NCI-H446 (cell line): ENCODE measurements at regions not wholly inside any gene's neighbourhood (a gene's known extent, or its start where the extent isn't known, plus 50 kb on each side); places are given as distances from the start of the nearest gene placed in this dataset.
"Not testable (repeated sequence)": the region's sequence is repeated elsewhere in the genome, so short reads cannot be mapped to it uniquely, and the experiment has no call there.

ENCODE experiments used
- DNase-seq, 2 experiments: peaks; one replicate each; lab custom pipeline; 2025; lab: John Stamatoyannopoulos, UW

- DNase-seq, result no peak
Measured at GRCh38 chr21:16116798-16117197, 387.0 kb downstream of the USP25 start.

GRCh38 chr21:16117331-16117730 is 387.5 kb downstream of the USP25 start:
- DNase-seq, result no peak

- DNase-seq, result peak; percentile 53 to 62
Measured at GRCh38 chr21:16117851-16118590, 388.2 kb downstream of the USP25 start.

GRCh38 chr21:16124378-16125138 is 394.8 kb downstream of the USP25 start:
- DNase-seq, result peak; percentile 50 to 75

DNA sequence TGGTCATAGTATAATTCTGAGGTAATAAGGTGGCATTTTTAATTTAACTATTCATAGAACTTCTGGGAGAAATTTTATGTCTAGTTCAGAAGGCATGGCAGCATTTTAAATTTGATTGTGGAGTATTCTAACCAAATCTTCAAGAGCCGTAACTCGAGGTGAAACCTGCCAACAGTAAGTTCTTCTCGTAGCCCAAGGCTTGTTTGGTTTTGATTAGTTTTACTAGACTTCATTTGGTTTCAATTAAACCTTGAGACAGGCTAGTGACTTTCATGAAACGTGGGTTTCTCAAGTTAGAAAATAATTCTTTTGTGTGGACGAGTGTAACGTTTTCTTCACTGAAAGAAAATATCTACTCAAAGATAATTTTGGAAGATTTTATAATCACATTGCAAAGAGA is 395.5 kb downstream of the USP25 start:
- DNase-seq, result peak in 1 of 2 experiments; percentile 61

GRCh38 chr21:16132453-16132852 is 402.7 kb downstream of the USP25 start:
- not testable (repeated sequence) for DNase-seq

DNA sequence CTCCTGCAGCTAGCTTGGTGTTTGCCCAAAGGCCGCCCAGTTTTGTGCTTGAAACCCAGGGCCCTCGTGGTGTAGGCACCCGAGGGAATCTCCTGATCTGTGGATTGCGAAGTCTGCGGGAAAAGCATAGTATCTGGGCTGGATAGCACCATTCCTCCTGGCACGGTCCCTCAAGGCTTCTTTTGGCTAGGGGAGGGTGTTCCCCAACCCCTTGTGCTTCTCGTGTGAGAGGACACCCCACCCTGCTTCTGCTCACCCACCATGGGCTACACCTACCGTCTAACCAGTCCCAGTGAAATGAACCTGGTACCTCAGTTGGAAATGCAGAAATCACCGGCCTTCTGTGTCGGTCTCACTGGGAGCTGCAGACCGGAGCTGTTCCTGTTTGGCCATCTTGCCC is 403.5 kb downstream of the USP25 start:
- DNase-seq, result no peak

- no peak for DNase-seq
Measured at GRCh38 chr21:16134134-16134533, 404.4 kb downstream of the USP25 start.

DNA sequence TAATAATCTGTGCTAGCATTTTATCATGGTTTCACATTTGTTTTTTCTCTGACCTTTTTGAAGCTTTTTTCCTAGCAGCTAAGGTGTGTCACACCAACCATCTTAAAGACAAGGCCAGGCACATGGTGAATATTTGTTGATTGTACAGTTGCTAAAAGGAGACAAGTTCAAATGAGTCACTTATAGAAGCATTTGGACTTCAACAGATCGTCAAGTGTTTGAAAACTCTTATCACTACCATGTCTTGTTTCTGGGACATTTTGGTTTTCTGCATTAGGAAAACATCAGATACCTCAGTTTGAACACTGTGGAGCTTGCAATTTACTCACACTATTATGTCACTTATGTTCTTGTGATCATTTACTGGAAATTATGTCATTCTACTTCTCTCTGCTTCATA is 407.3 kb downstream of the USP25 start:
- DNase-seq, result no peak

DNA sequence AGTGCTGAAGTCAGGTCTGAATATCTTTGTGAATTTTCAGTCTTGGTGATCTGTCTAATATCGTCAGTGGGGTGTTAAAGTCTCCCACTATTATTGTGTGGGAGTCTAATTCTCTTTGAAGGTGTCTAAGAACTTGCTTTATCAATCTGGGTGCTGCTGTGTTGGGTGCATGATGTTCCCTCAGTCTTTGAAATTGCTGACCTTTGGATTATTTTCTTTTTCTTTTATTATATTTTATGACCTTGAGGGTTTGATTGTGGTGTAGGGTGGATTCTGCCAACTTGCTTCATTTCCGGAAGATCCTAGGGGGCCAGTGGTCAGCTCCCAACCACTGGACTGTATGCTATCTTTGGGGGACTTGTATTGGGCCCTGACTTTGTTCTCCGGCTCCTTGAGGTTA is 415.3 kb downstream of the USP25 start:
- no peak for DNase-seq

DNA sequence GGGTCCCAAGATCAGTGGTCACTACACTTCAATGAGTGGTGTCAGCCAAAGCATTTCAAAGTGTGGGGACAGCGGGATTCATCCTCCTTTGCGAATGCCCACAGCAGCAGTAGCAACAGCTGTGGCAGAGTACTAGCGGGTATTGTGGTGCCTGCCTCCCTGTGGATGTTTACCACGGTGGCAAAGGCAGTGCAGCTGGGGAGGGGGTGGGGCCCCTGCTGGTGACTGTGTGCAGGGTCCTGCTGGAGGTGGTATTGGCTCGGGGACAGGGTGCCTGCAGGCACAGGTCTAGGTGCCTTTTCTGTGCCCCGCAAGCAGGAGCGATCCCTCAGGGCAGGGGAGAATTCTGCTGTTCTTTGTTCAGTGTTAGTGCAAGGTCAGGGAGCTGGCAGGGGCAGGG is 415.7 kb downstream of the USP25 start:
- DNase-seq, result peak in 1 of 2 experiments; percentile 85

- no peak for DNase-seq
Measured at GRCh38 chr21:16154321-16154720, 424.5 kb downstream of the USP25 start.

GRCh38 chr21:16154951-16155635 is 425.3 kb downstream of the USP25 start:
- DNase-seq, result no peak

GRCh38 chr21:16156841-16157489 is 427.2 kb downstream of the USP25 start:
- DNase-seq, result no peak

DNA sequence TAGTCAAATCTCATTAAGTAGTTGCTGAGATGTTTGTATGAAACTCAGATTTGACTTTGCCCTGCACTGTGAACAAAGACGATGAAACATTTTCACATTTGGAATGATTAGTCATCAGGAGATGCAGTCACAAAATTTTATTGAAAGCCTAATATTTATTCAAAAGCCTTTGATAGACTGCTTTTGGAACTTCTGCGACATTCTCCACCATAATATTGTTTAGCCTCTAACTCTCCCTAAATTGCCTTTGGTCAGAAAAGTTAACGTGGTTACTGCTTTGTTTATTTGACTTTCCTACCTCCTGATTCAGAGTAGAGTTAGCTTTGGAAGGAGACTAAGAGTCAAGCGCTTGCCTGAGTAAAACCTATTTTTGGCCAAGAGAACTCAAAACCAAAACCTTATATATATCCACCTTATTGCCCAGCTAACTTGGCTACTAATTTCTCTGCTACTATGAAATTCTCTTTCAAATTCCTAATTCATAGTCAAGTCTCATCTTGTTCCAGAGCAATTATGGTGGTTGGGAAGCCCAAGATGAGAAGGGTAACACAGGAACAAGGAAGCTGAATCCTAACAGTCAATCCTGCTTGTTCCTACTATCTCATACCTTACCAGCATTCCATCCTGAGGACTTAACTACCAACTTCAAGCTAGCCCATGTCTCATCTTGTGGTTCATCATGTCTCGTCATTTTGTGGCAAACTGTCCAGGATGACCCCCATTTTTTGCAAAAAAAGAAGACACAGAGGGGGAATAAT is 429.6 kb downstream of the USP25 start:
- DNase-seq, result no peak

DNA sequence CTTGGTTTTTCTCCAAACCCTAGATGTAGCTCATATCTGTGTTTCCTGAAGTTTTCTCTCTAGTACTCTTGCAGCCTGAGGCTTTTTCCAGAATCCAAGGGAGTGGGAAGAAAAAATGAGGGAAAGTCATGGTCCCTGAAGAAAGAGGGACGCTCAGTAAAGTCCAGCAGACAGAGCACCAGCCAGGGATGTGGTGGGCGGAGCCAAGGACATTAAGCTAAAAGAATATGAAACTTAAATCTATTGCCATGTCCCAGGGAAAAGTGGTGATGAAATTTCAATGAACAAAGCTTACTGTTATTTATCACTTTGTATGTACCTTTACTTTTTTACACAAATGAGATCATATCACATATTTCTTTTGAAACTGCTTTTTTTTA is 430.2 kb downstream of the USP25 start:
- no peak for DNase-seq

DNA sequence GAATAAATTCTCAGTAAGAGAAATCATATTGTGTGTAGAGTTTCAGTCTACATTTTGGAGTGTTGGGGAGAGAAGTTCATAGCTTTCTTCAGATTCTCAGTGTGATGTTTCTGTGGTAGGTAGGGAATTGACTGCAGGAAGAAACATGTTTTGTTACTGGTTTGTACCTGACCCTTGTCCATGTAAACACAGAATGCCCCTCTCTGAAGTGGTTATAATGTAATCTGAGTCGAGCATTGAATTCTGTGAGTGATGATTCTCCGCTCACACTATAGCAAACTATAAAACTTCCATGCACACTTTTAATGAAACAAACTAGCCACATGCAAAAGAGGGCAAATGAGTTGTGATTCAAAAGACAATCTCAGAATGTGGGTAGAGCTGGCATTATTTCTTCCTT is 433.2 kb downstream of the USP25 start:
- no peak for DNase-seq

- peak in 1 of 2 experiments; percentile 42 for DNase-seq
Measured at GRCh38 chr21:16169102-16169511, 439.3 kb downstream of the USP25 start.

- no peak for DNase-seq
Measured at GRCh38 chr21:16169779-16170178, 440.0 kb downstream of the USP25 start.

DNA sequence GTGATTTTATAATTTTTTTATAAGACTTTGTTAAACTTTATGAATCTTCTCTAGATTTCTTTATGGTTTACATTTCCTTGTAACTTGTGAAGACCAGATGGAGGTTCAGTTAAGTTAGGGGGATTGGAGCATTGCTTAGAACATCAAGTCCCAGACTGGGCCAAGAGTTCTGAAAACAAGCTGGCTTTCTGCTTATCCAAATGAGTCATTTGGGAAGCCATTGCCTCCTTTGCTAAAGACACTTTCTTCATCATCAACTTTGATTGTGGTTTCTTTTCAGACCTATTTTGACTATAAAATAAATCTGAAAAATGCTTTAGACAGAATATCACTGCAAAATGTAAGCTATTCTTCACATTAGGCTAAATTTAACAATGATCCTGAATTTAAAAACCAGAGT is 446.8 kb downstream of the USP25 start:
- no peak for DNase-seq

- no peak for DNase-seq
Measured at GRCh38 chr21:16177532-16177931, 447.8 kb downstream of the USP25 start.

- DNase-seq, result no peak
Measured at GRCh38 chr21:16179773-16180172, 450.0 kb downstream of the USP25 start.
